ENCODE measurements at regions not wholly inside any gene's neighbourhood (a gene's known extent, or its start where the extent isn't known, plus 50 kb on each side); places are given as distances from the start of the nearest gene placed in this dataset.

GRCh38 chr13:64453831-64454230 is 2776.3 kb downstream of the PCDH9 start:
- DNase-seq (ENCODE audit: low read depth in 2 of 2): no peak

DNA sequence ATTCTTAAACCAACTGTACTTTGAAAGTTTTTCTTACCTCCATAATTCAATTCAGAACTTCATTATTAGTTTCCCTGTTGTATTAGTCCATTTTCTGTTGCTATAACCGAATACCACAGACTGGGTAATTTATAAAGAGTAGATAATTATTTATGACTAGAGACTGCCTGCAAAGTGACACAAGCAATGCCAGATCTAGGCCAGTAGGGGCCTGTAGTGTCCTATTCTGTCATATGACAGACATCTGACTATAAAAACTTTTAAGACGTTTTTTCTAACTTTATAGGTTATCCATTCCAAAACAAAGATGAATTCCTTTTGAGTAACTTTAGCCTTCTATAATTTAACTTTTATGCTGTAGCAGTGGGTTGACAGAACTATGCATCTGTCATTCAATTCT is 2783.8 kb downstream of the PCDH9 start:
- no peak for DNase-seq (ENCODE audit: low read depth in 2 of 2)

- no peak for DNase-seq (ENCODE audit: low read depth in 2 of 2)
Observed at GRCh38 chr13:64441740-64442139, 2788.4 kb downstream of the PCDH9 start.

DNA sequence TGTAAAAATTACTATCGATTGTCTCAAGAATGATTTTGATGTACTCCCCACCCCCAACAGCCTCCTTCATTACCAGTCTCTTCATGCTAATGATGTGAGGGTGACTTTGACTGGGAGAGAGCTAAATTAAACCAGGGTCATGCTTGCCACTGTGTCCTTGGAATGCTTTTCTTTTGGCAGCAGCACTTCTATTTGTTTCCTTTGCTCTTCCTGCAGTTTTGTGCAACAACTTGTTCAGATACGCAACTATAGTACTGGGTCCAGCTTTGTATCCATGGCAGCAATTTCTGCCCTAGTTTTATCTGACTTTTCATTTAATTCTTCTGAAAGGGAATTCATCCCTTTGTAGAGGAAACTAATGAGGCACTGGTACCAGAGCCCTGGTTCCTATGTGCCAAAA is 2792.1 kb downstream of the PCDH9 start:
- DNase-seq (ENCODE audit: low read depth in 2 of 2): no peak

- peak; percentile 35 to 39 for DNase-seq (ENCODE audit: low read depth in 2 of 2)
Observed at GRCh38 chr13:64429691-64430090, 2800.4 kb downstream of the PCDH9 start.

DNA sequence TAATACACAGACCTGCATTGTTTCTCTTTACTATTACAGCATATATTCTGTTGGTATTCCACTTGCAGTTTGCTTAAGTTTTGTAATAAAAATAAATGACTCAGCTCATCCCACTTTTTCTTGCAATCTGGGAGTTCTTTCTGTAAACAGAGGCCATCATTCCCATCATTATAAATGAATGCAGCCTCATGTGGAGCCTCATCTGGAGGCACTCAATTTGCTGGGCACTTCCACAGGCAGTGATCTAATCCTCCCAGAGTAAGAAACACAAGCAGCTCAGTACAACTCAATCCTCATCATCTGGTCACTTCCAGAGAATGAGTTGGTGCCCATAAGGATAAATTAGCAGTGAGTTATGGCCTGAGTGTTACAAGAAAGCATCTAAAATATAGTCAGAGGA is 2801.9 kb downstream of the PCDH9 start:
- DNase-seq (ENCODE audit: low read depth in 2 of 2): peak; percentile 34 to 36

- DNase-seq (ENCODE audit: low read depth in 2 of 2): no peak
Observed at GRCh38 chr13:64423467-64423866, 2806.7 kb downstream of the PCDH9 start.

- no peak for DNase-seq (ENCODE audit: low read depth in 2 of 2)
Observed at GRCh38 chr13:64420181-64420580, 2810.0 kb downstream of the PCDH9 start.

DNA sequence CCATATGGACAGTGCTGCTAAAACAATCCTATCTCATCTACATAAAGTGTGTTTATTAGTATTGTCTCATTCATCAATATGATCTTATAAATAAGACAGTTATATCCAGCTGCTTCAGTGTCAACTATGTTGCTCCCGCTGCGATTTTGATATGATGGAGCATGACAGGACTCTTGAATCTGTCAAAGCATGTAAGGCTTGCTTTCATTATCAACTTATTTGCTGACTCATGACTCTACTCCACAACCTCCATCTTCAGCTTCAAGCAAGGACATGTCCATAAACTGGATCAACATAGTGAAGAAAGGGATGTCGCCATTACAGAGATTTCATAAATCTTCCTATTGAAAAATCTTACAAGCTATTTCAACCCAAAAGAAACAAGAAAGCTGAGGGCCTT is 2812.6 kb downstream of the PCDH9 start:
- no peak for DNase-seq (ENCODE audit: low read depth in 2 of 2)

DNA sequence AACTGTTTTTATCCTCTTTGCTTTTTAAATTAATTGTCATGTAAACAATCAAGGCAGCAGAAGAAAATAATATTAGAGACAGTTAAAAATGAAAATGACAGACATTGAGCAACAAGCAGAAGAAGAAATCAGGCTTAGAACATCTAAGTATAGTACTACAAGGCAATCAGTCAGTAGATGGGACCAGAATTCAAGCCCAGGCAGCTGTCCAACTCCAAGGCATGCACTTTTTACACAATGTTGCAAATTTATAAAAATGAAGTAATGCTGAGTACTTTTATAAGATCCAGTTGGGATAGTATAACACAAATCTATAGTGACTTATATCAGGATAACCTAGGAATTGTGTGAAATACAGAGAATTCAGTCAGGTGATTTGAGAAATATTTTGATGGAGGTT is 2815.8 kb downstream of the PCDH9 start:
- DNase-seq (ENCODE audit: low read depth in 2 of 2): no peak

DNA sequence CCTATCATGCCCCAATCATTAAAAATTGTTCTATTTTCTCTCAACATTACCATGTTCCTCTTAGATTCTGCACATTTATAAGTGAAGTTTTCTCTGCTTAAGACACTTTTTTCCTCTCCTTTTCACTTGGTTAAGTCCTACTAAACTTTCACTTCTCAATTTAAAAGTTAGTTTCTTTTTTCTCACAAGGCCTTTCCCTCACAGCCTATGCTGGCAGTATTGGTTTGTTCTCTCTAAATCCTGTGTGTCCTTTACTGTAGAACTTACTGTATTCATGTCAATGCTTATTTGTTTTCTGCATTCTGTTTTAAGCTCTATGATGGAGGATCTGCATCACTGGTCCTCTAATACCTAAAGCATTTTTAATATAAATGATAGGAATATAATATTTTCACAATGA is 2816.6 kb downstream of the PCDH9 start:
- DNase-seq (ENCODE audit: low read depth in 2 of 2): no peak

GRCh38 chr13:64410276-64411053 is 2819.7 kb downstream of the PCDH9 start:
- DNase-seq (ENCODE audit: low read depth in 2 of 2): no peak

DNA sequence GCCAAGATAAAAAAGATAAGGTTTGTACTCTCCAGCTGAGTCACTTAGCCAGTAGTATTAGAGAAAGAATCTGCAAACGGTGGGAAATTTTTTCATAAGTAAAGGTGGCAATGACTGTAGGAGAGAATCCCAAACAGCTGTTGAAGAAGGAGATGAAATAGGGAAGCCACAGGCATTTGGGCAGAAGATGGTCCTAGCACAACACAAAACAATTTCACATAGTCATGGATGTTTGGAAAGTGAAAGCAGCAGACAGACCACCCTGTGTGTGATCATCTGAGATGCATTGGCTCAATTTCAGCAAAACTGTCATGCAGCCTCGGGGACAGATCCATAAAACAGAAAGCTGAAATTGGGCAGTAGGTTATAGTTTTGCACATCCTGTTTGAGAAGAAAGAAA is 2832.4 kb downstream of the PCDH9 start:
- DNase-seq (ENCODE audit: low read depth in 2 of 2): peak; percentile 6 to 8

- no peak for DNase-seq (ENCODE audit: low read depth in 2 of 2)
Observed at GRCh38 chr13:64377606-64378005, 2852.5 kb downstream of the PCDH9 start.

- DNase-seq (ENCODE audit: low read depth in 2 of 2): no peak
Observed at GRCh38 chr13:64371461-64371860, 2858.7 kb downstream of the PCDH9 start.

- no peak for DNase-seq (ENCODE audit: low read depth in 2 of 2)
Observed at GRCh38 chr13:64371045-64371444, 2859.1 kb downstream of the PCDH9 start.

- peak in 1 of 2 experiments; percentile 3 for DNase-seq (ENCODE audit: low read depth in 2 of 2)
Observed at GRCh38 chr13:64369121-64369520, 2861.0 kb downstream of the PCDH9 start.

DNA sequence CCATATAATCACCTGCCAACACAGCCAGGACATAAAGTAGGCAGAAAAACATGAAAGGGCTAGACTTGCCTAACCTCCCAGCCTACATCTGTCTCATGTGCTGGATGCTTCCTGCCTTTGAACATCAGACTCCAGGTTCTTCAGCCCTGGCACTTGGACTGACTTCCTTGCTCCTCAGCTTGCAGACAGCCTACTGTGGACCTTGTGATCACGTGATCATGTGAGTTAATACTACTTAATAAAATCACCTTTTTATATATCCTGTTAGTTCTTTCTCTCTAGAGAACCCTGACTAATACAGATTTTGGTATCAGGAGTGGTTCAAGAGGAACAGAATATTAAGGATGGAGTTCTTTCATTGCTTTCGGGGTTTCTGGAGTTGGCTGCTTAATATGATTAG is 2867.6 kb downstream of the PCDH9 start:
- DNase-seq (ENCODE audit: low read depth in 2 of 2): no peak

- DNase-seq (ENCODE audit: low read depth in 2 of 2): peak in 1 of 2 experiments; percentile 1
Observed at GRCh38 chr13:64347664-64348063, 2882.5 kb downstream of the PCDH9 start.

- DNase-seq (ENCODE audit: low read depth in 2 of 2): no peak
Observed at GRCh38 chr13:64339373-64340063, 2890.6 kb downstream of the PCDH9 start.

DNA sequence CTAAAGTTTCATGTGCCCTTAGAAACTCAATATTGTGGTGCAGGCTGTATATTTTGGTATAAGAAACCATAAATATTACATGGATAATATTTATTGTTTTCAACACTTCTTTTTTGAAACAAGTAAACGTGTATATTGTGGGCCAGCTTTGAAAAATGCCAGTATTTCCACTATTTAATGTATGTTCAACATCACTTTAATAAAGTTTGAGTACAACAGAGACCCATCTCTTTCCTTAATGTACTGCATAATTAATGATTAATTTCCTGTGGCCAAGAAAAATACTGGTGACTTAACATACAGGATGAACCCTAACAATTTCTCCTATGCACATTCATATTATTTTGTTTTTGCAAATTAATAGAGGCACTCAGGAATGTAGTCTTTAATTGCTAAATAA is 2891.5 kb downstream of the PCDH9 start:
- no peak for DNase-seq (ENCODE audit: low read depth in 2 of 2)

DNA sequence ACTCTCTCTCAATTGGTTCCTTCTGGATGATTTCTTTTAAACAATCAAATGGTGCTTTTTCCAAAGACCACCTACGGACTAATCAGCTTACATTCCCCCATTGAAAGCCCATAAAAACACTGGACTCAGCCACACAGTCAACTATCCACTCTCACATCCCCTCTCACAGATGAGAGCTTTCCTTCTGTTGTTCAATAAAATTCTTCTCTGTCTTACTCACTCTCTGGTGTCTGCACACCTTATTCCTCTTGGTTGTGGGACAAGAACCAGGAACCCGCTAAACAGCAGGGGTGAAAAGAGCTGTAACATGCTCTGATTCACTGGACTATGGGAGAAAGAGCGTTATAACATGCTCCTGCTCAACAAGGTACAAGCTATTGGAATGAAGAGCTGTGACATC is 2896.2 kb downstream of the PCDH9 start:
- DNase-seq (ENCODE audit: low read depth in 2 of 2): no peak

GRCh38 chr13:64332048-64332447 is 2898.1 kb downstream of the PCDH9 start:
- DNase-seq (ENCODE audit: low read depth in 2 of 2): no peak

Data from fibroblast of skin of left quadriceps (primary cell).